AG04449 (cell line): ENCODE measurements at regions not wholly inside any gene's neighbourhood (a gene's known extent, or its start where the extent isn't known, plus 50 kb on each side); places are given as distances from the start of the nearest gene placed in this dataset.

ENCODE experiments used
- CTCF ChIA-PET: fragments of 350-600 bp; formaldehyde crosslinking; extraction: SDS; loops from one replicate; lab custom pipeline; 2021; ENCODE audit warnings: antibody characterized with exemption; lab: Yijun Ruan, JAX
- POLR2A ChIA-PET: fragments of 400-600, 350-600 bp; formaldehyde crosslinking; extraction: SDS; loops from one replicate; lab custom pipeline; 2020; ENCODE audit warnings: antibody characterized with exemption, inconsistent platforms; lab: Yijun Ruan, JAX
- DNase-seq: peaks from one replicate; pipeline ENCODE4 v3.0.0-alpha.2; 2010; ENCODE audit warnings: low read depth, low spot score
- H3K4me3 ChIP-seq: 2 replicates; pipeline ENCODE4 v1.5.1; 2011; ENCODE audit warnings: low read depth, mild to moderate bottlenecking, control low read depth, low read length
- TF ChIP-seq, protein P1 (sequence below): IDR thresholded peaks from one replicate; pipeline ENCODE4 v1.5.1; 2011; ENCODE audit warnings: mild to moderate bottlenecking, moderate library complexity, low read length, control low read depth, inconsistent platforms; ENCODE audit not compliant: insufficient read depth; ENCODE audit errors: missing control alignments

DNA sequence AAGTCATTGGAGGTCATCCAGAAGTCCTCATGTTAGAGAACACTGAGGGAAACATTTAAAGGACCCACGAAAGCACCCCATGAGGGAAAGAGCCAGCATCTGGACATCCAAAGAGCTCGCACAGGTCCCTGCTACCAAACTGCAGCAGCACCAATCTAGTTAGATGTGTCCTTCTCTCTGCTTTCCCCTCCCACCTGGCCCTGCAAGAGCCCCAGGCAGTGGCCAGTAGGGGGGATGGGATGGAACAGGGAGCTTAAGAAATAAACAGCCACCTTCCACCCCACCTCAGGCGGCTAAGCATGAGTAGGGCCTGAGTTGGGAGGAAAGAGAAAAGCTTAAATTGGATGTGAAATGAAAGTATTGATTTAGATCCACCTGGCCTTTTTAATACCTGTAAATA lies 175.9 kb upstream of the KCND3 start:
- H3K4me3 ChIP-seq: no peak overlapping the region
- ChIA-PET CTCF (no interaction called here), POLR2A (no interaction called here)
- no peak for DNase-seq
- TF ChIP-seq, protein P1, sequence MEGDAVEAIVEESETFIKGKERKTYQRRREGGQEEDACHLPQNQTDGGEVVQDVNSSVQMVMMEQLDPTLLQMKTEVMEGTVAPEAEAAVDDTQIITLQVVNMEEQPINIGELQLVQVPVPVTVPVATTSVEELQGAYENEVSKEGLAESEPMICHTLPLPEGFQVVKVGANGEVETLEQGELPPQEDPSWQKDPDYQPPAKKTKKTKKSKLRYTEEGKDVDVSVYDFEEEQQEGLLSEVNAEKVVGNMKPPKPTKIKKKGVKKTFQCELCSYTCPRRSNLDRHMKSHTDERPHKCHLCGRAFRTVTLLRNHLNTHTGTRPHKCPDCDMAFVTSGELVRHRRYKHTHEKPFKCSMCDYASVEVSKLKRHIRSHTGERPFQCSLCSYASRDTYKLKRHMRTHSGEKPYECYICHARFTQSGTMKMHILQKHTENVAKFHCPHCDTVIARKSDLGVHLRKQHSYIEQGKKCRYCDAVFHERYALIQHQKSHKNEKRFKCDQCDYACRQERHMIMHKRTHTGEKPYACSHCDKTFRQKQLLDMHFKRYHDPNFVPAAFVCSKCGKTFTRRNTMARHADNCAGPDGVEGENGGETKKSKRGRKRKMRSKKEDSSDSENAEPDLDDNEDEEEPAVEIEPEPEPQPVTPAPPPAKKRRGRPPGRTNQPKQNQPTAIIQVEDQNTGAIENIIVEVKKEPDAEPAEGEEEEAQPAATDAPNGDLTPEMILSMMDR: no peak

DNA sequence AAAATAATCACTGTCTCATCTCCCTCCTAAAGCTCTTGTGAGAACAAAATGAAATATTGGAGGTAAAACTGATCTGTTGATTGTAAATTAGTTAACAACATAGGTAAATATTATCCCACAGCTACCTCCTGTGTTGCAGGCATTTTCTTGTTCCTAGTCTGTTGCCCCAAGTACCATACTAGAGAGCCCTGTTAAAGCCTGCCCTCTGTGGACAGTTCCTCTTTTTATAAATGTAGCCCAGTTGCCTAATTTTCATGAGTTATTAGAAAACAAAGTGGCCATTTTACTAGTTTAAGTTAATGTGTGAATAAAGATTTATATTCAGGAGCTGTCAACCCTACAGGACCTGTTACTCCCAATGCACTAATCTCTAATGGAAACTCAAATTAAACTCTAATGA lies 180.0 kb upstream of the KCND3 start:
- TF ChIP-seq, protein P1: no peak
- DNase-seq: no peak
- H3K4me3 ChIP-seq: no peak overlapping the region
- ChIA-PET CTCF (no interaction called here), POLR2A (no interaction called here)

DNA sequence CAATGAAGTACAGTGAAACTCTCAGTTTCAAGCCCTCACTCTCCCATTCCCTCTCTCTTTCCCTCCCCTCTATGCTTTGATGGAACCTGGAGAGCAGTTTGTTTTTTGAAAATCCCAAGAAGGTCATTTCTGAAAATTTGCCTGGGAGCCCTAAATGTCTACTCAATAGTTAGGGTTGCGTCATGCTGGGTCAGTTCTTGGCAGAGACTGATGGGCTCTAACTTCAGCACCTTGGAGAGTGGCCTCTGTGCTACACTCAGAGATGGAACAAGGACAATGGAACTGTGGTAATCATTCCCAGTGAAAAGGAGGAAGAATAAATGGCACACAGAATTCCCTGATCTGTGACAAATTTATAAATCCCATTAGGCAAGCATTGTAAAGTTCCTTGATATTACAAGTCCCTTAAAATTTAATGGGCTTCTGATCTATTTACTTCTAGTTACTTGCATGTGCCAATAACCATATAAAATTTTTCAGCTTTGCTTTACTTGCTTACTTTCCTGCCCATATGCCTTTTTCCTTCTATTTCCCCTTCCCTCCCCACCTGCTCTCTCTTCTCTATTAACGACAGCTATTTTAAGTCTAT lies 182.9 kb upstream of the KCND3 start:
- POLR2A ChIA-PET: no interaction called here
- no peak for DNase-seq
- CTCF ChIA-PET: no interaction called here
- H3K4me3 ChIP-seq: no peak overlapping the region
- TF ChIP-seq, protein P1: no peak

DNA sequence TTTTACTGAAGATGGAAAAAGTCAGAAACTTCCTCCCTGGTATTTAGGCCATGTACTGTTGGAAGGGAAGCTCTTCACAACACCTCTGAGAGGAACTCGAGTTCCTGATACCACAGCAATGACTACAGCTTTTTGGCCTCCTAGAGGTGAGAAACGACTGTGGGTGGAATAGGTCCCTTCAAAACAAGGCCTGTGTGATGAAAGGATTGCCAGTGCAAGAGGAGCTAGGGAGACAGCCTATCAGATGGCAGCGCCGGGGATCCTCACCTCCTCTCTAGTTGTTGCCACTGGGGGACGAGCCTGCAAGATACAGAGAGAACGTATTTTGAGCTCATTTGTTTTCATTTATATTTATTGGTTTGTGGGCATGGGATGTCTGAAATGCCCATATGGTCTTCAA lies 187.8 kb upstream of the KCND3 start:
- no peak overlapping the region for H3K4me3 ChIP-seq
- POLR2A ChIA-PET: no interaction called here
- DNase-seq: no peak
- TF ChIP-seq, protein P1: no peak
- CTCF ChIA-PET: no interaction called here

DNA sequence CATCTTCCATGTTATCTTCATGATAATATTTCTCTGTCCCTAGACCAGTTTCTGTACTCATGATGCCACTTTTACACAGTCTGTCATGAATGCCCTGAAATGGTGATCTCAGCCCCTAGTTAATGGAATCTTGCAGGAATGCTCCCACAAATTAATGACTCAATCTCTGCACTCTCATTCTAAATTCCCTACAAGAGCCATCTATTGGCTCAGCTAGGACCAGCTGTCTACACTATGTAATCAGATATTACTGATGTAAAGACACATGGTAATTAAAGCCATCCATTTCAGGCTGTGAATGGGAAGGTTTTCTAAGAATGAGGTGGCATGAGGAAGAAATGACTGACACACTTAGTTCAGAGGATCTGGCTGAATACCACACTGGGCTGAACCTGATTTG lies 199.1 kb upstream of the KCND3 start:
- CTCF ChIA-PET: no interaction called here
- POLR2A ChIA-PET: no interaction called here
- no peak for DNase-seq

DNA sequence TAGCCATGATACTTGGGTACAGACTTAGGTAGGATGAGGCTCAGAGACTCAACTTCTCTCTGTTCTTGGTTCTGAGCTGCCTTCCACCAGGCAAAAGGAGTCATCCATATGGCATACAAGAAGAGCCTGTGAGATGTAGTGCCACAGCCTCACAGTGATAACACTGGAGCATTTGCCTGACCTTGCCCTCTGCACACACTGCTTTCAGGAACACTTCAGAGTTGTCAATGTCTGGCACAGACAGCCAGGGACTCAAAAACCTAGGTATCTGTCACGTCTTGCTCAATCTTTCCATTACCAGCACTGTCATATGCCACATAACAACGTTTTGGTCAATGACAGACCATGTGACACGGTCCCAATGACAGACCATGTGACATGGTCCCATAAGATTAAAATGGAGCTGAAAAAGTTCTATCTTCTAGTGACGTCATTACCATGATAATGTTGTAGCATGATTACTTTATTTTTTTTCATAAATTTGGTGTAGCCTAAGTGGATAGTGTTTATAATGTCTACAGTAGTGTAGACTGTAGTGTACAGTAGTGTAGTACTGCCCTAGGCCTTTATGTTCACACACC lies 199.9 kb upstream of the CTTNBP2NL start:
- CTCF ChIA-PET: no interaction called here
- POLR2A ChIA-PET: no interaction called here
- TF ChIP-seq, protein P1: no peak
- no peak overlapping the region for H3K4me3 ChIP-seq
- DNase-seq: no peak

More for the DNA sequence above, 199.1 kb upstream of the KCND3 start:
- no peak overlapping the region for H3K4me3 ChIP-seq
- TF ChIP-seq, protein P1: no peak
